ENCODE measurements at regions not wholly inside any gene's neighbourhood (a gene's known extent, or its start where the extent isn't known, plus 50 kb on each side); places are given as distances from the start of the nearest gene placed in this dataset.

DNA sequence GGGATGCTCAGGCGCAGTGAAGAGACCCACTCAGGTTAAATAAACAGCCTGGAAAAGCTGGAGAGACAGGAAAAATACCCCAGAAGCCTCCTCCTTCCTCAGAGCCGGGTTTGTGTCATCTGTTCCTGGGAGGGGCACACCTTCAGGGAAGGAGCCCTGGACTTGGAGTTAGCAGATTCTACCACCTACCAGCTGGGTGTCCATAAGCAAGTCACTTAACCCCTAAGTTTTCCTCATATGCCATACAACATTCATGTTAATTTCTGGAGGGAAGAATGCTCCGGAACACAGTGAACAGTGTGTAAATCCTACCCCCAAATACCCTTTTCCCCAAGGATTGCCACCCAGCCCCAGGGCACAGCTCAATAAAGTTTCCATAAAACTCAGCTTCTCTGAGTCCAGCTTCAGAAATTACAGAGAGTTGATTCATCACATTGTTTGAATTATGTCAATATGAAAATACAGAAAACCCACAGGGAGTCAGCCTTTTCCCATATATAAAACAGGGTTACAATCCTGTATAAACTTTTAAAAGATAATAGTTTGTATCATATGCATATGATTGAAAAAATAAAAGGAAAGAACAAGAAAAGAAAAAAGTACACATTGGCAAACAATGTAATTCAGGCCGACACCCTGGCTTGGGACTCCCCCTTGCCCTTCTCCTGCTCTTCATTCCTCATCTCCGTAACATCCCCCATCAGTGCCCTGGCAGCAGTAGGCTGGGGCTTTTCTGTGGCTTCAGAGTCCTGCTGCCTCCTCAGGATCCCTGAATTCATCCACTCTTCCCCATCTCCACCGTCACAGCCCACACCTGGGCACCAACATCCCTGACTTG is 291.8 kb upstream of the USP24 start:
- H3K36me3 ChIP-seq (replicated peaks in 1 of 2; ENCODE audit: control insufficient read depth in 1 of 2, insufficient read depth in 2 of 2, low read length in 2 of 2): no peaks in the 10 kb centered on the region
- no peaks in the 10 kb centered on the region for H3K79me2 ChIP-seq (ENCODE audit: insufficient read depth, low read length)
- no peak overlapping the region for H3K4me3 Mint-ChIP-seq
- H4K20me1 ChIP-seq (ENCODE audit: insufficient read depth, low read length): no peaks in the 10 kb centered on the region
- H3K9ac ChIP-seq (ENCODE audit: insufficient read depth, low read length, poor library complexity, severe bottlenecking): no peak overlapping the region
- no peak overlapping the region for H3K4me2 ChIP-seq (replicated peaks; ENCODE audit: extremely low read depth, low read length, poor library complexity, severe bottlenecking)
- no peak overlapping the region for H3K27ac ChIP-seq (ENCODE audit: low read depth in 1 of 2, low read length in 2 of 2)
- intact Hi-C loops (cut with micrococcal nuclease): no loop called here
- no peaks in the 10 kb centered on the region for H3K9me3 Mint-ChIP-seq
- H3K4me1 ChIP-seq (ENCODE audit: control insufficient read depth in 1 of 2, insufficient read depth in 2 of 2, low read length in 2 of 2): no peaks in the 10 kb centered on the region
- H3K36me3 Mint-ChIP-seq: no peaks in the 10 kb centered on the region
- H3K27ac Mint-ChIP-seq: no peak overlapping the region
- DNase-seq: no peak
- peaks cover 6 to 12% (median 10%) of the 10 kb centered on the region in 3 donors for H3K27me3 Mint-ChIP-seq (ENCODE audit: low read depth in 3 of 3)
- H2AFZ ChIP-seq (ENCODE audit: insufficient read depth, low read depth, low read length, poor library complexity, severe bottlenecking): no peak overlapping the region
- no peak overlapping the region for H3K4me3 ChIP-seq (replicated peaks in 1 of 3; ENCODE audit: low read depth in 2 of 3, low read length in 3 of 3)
- TF ChIP-seq, protein P1, sequence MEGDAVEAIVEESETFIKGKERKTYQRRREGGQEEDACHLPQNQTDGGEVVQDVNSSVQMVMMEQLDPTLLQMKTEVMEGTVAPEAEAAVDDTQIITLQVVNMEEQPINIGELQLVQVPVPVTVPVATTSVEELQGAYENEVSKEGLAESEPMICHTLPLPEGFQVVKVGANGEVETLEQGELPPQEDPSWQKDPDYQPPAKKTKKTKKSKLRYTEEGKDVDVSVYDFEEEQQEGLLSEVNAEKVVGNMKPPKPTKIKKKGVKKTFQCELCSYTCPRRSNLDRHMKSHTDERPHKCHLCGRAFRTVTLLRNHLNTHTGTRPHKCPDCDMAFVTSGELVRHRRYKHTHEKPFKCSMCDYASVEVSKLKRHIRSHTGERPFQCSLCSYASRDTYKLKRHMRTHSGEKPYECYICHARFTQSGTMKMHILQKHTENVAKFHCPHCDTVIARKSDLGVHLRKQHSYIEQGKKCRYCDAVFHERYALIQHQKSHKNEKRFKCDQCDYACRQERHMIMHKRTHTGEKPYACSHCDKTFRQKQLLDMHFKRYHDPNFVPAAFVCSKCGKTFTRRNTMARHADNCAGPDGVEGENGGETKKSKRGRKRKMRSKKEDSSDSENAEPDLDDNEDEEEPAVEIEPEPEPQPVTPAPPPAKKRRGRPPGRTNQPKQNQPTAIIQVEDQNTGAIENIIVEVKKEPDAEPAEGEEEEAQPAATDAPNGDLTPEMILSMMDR (IDR thresholded peaks at IDR 0.05): no peak
- no peaks in the 10 kb centered on the region for H3K4me1 Mint-ChIP-seq
- H3K27me3 ChIP-seq (ENCODE audit: control insufficient read depth in 2 of 2, insufficient read depth in 2 of 2, low read length in 2 of 2): no peaks in the 10 kb centered on the region
- WGBS (ENCODE audit: insufficient coverage): 85% methylated on average over 2 of the region's 6 CpGs
- no peaks in the 10 kb centered on the region for H3K9me3 ChIP-seq (replicated peaks in 1 of 2; ENCODE audit: control insufficient read depth in 1 of 2, insufficient read depth in 1 of 2, low read length in 2 of 2)

GRCh38 chr1:55505326-55505725 is 290.2 kb upstream of the USP24 start:
- H2AFZ ChIP-seq (ENCODE audit: insufficient read depth, low read depth, low read length, poor library complexity, severe bottlenecking): no peak overlapping the region
- no peaks in the 10 kb centered on the region for H3K27me3 ChIP-seq (ENCODE audit: control insufficient read depth in 2 of 2, insufficient read depth in 2 of 2, low read length in 2 of 2)
- H3K4me1 ChIP-seq (ENCODE audit: control insufficient read depth in 1 of 2, insufficient read depth in 2 of 2, low read length in 2 of 2): no peaks in the 10 kb centered on the region
- no peaks in the 10 kb centered on the region for H3K9me3 Mint-ChIP-seq
- H3K4me2 ChIP-seq (replicated peaks; ENCODE audit: extremely low read depth, low read length, poor library complexity, severe bottlenecking): no peak overlapping the region
- H3K4me3 ChIP-seq (replicated peaks in 1 of 3; ENCODE audit: low read depth in 2 of 3, low read length in 3 of 3): no peak overlapping the region
- no peaks in the 10 kb centered on the region for H3K36me3 ChIP-seq (replicated peaks in 1 of 2; ENCODE audit: control insufficient read depth in 1 of 2, insufficient read depth in 2 of 2, low read length in 2 of 2)
- TF ChIP-seq, protein P1 (IDR thresholded peaks at IDR 0.05): no peak
- no peaks in the 10 kb centered on the region for H3K36me3 Mint-ChIP-seq
- H3K27ac ChIP-seq (ENCODE audit: low read depth in 1 of 2, low read length in 2 of 2): no peak overlapping the region
- no peak overlapping the region for H3K4me3 Mint-ChIP-seq
- no peaks in the 10 kb centered on the region for H3K79me2 ChIP-seq (ENCODE audit: insufficient read depth, low read length)
- peaks cover 6 to 12% (median 10%) of the 10 kb centered on the region in 3 donors for H3K27me3 Mint-ChIP-seq (ENCODE audit: low read depth in 3 of 3)
- H3K4me1 Mint-ChIP-seq: no peaks in the 10 kb centered on the region
- intact Hi-C loops (cut with micrococcal nuclease): no loop called here
- H3K9ac ChIP-seq (ENCODE audit: insufficient read depth, low read length, poor library complexity, severe bottlenecking): no peak overlapping the region
- no peak overlapping the region for H3K27ac Mint-ChIP-seq
- H3K9me3 ChIP-seq (replicated peaks in 1 of 2; ENCODE audit: control insufficient read depth in 1 of 2, insufficient read depth in 1 of 2, low read length in 2 of 2): no peaks in the 10 kb centered on the region
- DNase-seq: no peak
- H4K20me1 ChIP-seq (ENCODE audit: insufficient read depth, low read length): no peaks in the 10 kb centered on the region

All from CD14-positive monocyte (primary cell).